Astrocyte (in vitro differentiated cells and primary cell): ENCODE measurements at regions not wholly inside any gene's neighbourhood (a gene's known extent, or its start where the extent isn't known, plus 50 kb on each side); places are given as distances from the start of the nearest gene placed in this dataset.

Experiments
- DNase-seq: peaks from one replicate; pipeline ENCODE4 v3.0.0-alpha.2; 2010; ENCODE audit warnings: low read depth
- FAIRE-seq: peaks from 2 replicates; lab custom pipeline; 2011; peaks lifted over from hg19 to GRCh38; lab: Jason Lieb, UNC
- H2AFZ ChIP-seq: 2 replicates; pipeline ENCODE4 v1.6.0; 2012; ENCODE audit warnings: low read depth, low read length, inconsistent platforms
- H3K27ac ChIP-seq: 2 replicates; pipeline ENCODE4 v1.5.1; 2011; ENCODE audit warnings: low read depth, low read length, inconsistent platforms
- H3K27me3 ChIP-seq: 2 replicates; pipeline ENCODE4 v1.6.0; 2011; ENCODE audit warnings: low read length, inconsistent platforms; ENCODE audit not compliant: insufficient read depth
- H3K36me3 ChIP-seq: 2 replicates; pipeline ENCODE4 v1.5.1; 2011; ENCODE audit warnings: low read length, inconsistent platforms; ENCODE audit not compliant: insufficient read depth
- H3K4me1 ChIP-seq: 2 replicates; pipeline ENCODE4 v1.5.1; 2011; ENCODE audit warnings: low read length, inconsistent platforms; ENCODE audit not compliant: insufficient read depth
- H3K4me2 ChIP-seq: 2 replicates; pipeline ENCODE4 v1.6.0; 2012; ENCODE audit warnings: low read length, inconsistent platforms
- H3K4me3 ChIP-seq: 2 replicates; pipeline ENCODE4 v1.5.1; 2011; ENCODE audit warnings: low read depth, mild to moderate bottlenecking, low read length, inconsistent platforms; ENCODE audit not compliant: insufficient read depth
- H3K79me2 ChIP-seq: 2 replicates; pipeline ENCODE4 v1.6.0; 2012; ENCODE audit warnings: mild to moderate bottlenecking, low read length, inconsistent platforms; ENCODE audit not compliant: insufficient read depth
- H3K9ac ChIP-seq: 2 replicates; pipeline ENCODE4 v1.6.0; 2012; ENCODE audit warnings: mild to moderate bottlenecking, low read length, inconsistent platforms
- H3K9me3 ChIP-seq: 2 replicates; pipeline ENCODE4 v1.5.1; 2012; ENCODE audit warnings: low read depth, mild to moderate bottlenecking, low read length, inconsistent platforms; ENCODE audit not compliant: insufficient read depth
- H4K20me1 ChIP-seq: 2 replicates; pipeline ENCODE4 v1.6.0; 2012; ENCODE audit warnings: low read length, inconsistent platforms; ENCODE audit not compliant: insufficient read depth
- H3K27ac Mint-ChIP-seq: one replicate; pipeline ENCODE4 v1.8.0; 2021; ENCODE audit warnings: mild to moderate bottlenecking, mixed read lengths; ENCODE audit not compliant: unreplicated experiment
- H3K27me3 Mint-ChIP-seq: one replicate; pipeline ENCODE4 v1.8.0; 2021; ENCODE audit warnings: low read depth, mixed read lengths; ENCODE audit not compliant: unreplicated experiment
- H3K36me3 Mint-ChIP-seq: one replicate; pipeline ENCODE4 v1.8.0; 2021; ENCODE audit warnings: low read depth, mixed read lengths; ENCODE audit not compliant: unreplicated experiment
- H3K4me1 Mint-ChIP-seq: one replicate; pipeline ENCODE4 v1.8.0; 2021; ENCODE audit warnings: low read depth, mixed read lengths; ENCODE audit not compliant: unreplicated experiment
- H3K4me3 Mint-ChIP-seq: one replicate; pipeline ENCODE4 v1.8.0; 2021; ENCODE audit warnings: mild to moderate bottlenecking, moderate library complexity, mixed read lengths; ENCODE audit not compliant: unreplicated experiment
- H3K9me3 Mint-ChIP-seq: one replicate; pipeline ENCODE4 v1.8.0; 2021; ENCODE audit warnings: mild to moderate bottlenecking, mixed read lengths; ENCODE audit not compliant: unreplicated experiment
- EZH2 ChIP-seq: IDR thresholded peaks from 2 replicates; pipeline ENCODE4 v1.6.1; 2012; ENCODE audit warnings: mild to moderate bottlenecking, low read length, inconsistent platforms; ENCODE audit not compliant: insufficient read depth
- TF ChIP-seq, protein P1 (sequence below): IDR thresholded peaks from 2 replicates; pipeline ENCODE4 v1.5.1; 2011; ENCODE audit warnings: low read depth, mild to moderate bottlenecking, inconsistent platforms, low read length, moderate library complexity; ENCODE audit not compliant: insufficient read depth

DNA sequence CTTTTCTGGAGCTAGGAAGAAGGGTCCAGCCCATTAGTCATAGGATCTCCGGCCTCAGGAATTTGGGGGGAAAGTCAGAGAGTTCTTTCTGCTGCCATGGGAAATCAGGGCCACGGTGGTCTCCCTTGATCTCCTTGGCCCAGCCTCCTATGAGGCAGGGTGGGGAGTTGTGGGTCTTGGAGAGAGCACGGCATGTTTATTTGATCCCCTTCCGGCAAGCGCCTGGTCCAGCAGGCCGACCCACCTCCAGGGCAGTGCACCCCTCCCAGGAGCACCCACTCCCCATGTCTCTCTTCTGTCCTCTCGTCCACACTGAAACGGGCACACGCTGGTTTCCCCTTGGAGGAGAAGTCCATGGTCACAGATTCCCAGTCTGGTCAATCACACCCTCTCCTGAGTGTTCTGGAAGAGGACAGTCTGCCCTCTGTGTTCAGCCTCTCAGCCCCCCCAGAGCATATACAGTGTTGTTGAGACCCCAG, 464.6 kb upstream of the HS6ST1 start:
- TF ChIP-seq EZH2: no peak
- TF ChIP-seq, protein P1, sequence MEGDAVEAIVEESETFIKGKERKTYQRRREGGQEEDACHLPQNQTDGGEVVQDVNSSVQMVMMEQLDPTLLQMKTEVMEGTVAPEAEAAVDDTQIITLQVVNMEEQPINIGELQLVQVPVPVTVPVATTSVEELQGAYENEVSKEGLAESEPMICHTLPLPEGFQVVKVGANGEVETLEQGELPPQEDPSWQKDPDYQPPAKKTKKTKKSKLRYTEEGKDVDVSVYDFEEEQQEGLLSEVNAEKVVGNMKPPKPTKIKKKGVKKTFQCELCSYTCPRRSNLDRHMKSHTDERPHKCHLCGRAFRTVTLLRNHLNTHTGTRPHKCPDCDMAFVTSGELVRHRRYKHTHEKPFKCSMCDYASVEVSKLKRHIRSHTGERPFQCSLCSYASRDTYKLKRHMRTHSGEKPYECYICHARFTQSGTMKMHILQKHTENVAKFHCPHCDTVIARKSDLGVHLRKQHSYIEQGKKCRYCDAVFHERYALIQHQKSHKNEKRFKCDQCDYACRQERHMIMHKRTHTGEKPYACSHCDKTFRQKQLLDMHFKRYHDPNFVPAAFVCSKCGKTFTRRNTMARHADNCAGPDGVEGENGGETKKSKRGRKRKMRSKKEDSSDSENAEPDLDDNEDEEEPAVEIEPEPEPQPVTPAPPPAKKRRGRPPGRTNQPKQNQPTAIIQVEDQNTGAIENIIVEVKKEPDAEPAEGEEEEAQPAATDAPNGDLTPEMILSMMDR: no peak
- no peaks in the 10 kb centered on the region for H3K9me3 Mint-ChIP-seq
- no peak overlapping the region for H3K27ac Mint-ChIP-seq

DNA sequence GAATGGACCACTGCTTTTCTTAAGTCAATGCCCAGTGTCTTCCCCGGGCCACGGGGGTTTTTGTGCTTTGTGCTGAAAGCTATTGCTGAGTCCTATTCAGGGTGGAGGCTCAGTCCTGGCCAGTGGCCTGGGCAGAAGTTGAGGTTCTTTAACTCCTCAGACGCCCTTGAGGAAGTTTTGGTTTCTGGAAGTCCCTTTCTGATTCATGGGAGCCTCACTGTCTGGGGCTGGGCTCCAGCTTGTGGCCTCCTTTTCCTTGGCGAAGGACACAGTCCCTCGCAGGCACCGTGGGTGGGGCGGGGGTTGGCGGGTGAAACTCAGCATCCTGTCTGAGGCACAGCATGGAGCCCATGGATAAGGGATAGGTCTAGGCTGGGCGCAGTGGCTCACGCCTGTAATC, 465.2 kb upstream of the HS6ST1 start:
- no peak overlapping the region for H3K4me2 ChIP-seq
- TF ChIP-seq, protein P1: no peak
- TF ChIP-seq EZH2: no peak
- no peaks in the 10 kb centered on the region for H3K27me3 ChIP-seq
- H4K20me1 ChIP-seq: no peaks in the 10 kb centered on the region
- H3K36me3 ChIP-seq: no peaks in the 10 kb centered on the region
- H3K4me3 ChIP-seq: no peak overlapping the region
- H3K4me1 ChIP-seq: peaks cover 2% of the 10 kb centered on the region
- no peaks in the 10 kb centered on the region for H3K36me3 Mint-ChIP-seq
- no peak for DNase-seq
- peaks cover 7% of the 10 kb centered on the region for H3K4me1 Mint-ChIP-seq
- no peak overlapping the region for H3K4me3 Mint-ChIP-seq
- H3K79me2 ChIP-seq: no peaks in the 10 kb centered on the region
- no peak overlapping the region for H3K9ac ChIP-seq
- H3K27ac Mint-ChIP-seq: no peak overlapping the region
- H3K9me3 Mint-ChIP-seq: no peaks in the 10 kb centered on the region
- H2AFZ ChIP-seq: no peak overlapping the region
- no peaks in the 10 kb centered on the region for H3K9me3 ChIP-seq
- H3K27me3 Mint-ChIP-seq: peaks cover 26% of the 10 kb centered on the region
- H3K27ac ChIP-seq: no peak overlapping the region
- FAIRE-seq: no peak

More for the DNA sequence above, 464.6 kb upstream of the HS6ST1 start:
- H3K4me1 ChIP-seq: peaks cover 2% of the 10 kb centered on the region
- H3K36me3 ChIP-seq: no peaks in the 10 kb centered on the region
- no peak overlapping the region for H3K27ac ChIP-seq
- H3K4me3 Mint-ChIP-seq: no peak overlapping the region
- H4K20me1 ChIP-seq: no peaks in the 10 kb centered on the region
- H2AFZ ChIP-seq: no peak overlapping the region
- H3K27me3 ChIP-seq: no peaks in the 10 kb centered on the region
- FAIRE-seq: no peak
- no peak overlapping the region for H3K4me3 ChIP-seq
- H3K27me3 Mint-ChIP-seq: peaks cover 26% of the 10 kb centered on the region
- no peaks in the 10 kb centered on the region for H3K9me3 ChIP-seq
- H3K9ac ChIP-seq: no peak overlapping the region
- H3K79me2 ChIP-seq: no peaks in the 10 kb centered on the region
- peaks cover 7% of the 10 kb centered on the region for H3K4me1 Mint-ChIP-seq
- H3K4me2 ChIP-seq: no peak overlapping the region
- no peaks in the 10 kb centered on the region for H3K36me3 Mint-ChIP-seq
- no peak for DNase-seq

DNA sequence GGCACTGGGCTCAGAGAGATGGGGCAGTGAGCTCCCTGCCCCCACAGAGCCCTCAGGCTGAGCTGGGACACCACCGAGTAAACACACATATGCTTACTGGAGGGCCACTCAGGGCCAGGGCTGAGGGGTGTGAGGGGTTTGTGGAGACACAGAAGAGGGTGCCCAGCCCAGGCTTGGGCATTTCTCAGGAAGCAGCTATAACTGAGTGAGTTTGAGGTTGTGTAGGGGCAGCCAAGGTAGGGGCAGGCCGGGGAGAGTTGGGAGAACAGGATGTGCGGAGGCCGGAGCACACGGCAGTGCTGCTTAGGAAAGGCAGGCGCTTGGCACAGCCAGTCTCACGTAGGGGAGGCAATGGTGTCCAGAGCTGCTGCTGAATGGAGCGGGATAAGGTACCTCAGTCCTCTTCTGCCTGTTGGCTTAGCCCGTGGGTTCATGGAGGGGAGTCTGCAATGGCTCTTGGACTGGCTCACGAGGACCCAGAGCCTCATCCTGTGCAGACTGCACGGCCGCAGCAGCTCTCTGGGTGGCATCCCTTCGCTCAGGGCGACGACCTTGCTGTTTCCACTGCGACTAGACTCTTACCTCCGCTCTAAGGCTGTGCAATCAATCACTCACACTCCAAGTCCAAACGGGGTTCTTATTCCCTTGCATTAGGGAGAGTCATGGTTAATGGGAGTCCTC, 466.1 kb upstream of the HS6ST1 start:
- H4K20me1 ChIP-seq: no peaks in the 10 kb centered on the region
- H3K4me3 Mint-ChIP-seq: no peak overlapping the region
- DNase-seq (no peak), FAIRE-seq (no peak)
- H3K4me2 ChIP-seq: no peak overlapping the region
- peaks cover 31% of the 10 kb centered on the region for H3K27me3 Mint-ChIP-seq
- no peak overlapping the region for H2AFZ ChIP-seq
- TF ChIP-seq EZH2: no peak
- TF ChIP-seq, protein P1: no peak
- no peak overlapping the region for H3K9ac ChIP-seq
- no peaks in the 10 kb centered on the region for H3K36me3 Mint-ChIP-seq
- H3K4me1 ChIP-seq: peaks cover 2% of the 10 kb centered on the region
- no peaks in the 10 kb centered on the region for H3K27me3 ChIP-seq
- no peak overlapping the region for H3K4me3 ChIP-seq
- no peak overlapping the region for H3K27ac Mint-ChIP-seq
- peaks cover 7% of the 10 kb centered on the region for H3K4me1 Mint-ChIP-seq
- H3K36me3 ChIP-seq: no peaks in the 10 kb centered on the region
- no peak overlapping the region for H3K27ac ChIP-seq
- H3K9me3 Mint-ChIP-seq: no peaks in the 10 kb centered on the region
- H3K79me2 ChIP-seq: no peaks in the 10 kb centered on the region
- H3K9me3 ChIP-seq: no peaks in the 10 kb centered on the region
